ENCODE measurements at regions not wholly inside any gene's neighbourhood (a gene's known extent, or its start where the extent isn't known, plus 50 kb on each side); places are given as distances from the start of the nearest gene placed in this dataset.

DNA sequence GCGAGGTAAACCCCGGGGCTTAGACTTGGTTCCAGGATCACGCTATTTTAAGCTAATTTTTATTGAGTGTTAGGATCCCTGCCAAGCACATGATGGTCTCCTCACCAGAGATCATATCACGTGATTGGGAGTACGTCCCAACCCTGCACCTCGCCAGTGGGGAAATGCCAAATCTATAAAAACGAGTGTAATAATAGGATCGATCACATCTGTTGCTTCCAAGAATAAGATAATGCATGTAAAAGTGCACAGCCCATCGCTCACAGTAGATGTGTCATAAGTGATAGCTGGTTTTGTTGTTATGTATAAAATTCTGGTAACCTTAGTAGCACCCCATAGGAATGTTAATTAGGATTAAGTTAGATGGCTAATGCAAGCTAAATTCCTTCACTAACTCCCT, 581.0 kb upstream of the TMEM132C start:
- no peak for DNase-seq (ENCODE audit: low read depth, low spot score)
- POLR2A ChIA-PET, result no interaction called here
- CTCF ChIA-PET, result interaction anchor here (1.9 to 2.8 kb wide), 2 partner anchors 8 to 242 kb away, joined by 8 to 20 read pairs; no protein-coding TSS in a partner anchor
- H3K4me3 ChIP-seq (ENCODE audit: low read depth, low read length), result no peak overlapping the region
- TF ChIP-seq, protein P1, sequence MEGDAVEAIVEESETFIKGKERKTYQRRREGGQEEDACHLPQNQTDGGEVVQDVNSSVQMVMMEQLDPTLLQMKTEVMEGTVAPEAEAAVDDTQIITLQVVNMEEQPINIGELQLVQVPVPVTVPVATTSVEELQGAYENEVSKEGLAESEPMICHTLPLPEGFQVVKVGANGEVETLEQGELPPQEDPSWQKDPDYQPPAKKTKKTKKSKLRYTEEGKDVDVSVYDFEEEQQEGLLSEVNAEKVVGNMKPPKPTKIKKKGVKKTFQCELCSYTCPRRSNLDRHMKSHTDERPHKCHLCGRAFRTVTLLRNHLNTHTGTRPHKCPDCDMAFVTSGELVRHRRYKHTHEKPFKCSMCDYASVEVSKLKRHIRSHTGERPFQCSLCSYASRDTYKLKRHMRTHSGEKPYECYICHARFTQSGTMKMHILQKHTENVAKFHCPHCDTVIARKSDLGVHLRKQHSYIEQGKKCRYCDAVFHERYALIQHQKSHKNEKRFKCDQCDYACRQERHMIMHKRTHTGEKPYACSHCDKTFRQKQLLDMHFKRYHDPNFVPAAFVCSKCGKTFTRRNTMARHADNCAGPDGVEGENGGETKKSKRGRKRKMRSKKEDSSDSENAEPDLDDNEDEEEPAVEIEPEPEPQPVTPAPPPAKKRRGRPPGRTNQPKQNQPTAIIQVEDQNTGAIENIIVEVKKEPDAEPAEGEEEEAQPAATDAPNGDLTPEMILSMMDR (IDR thresholded peaks at IDR 0.05; ENCODE audit: insufficient read depth, low read length, missing control alignments), result no peak

- POLR2A ChIA-PET, result no interaction called here
- H3K4me3 ChIP-seq (ENCODE audit: low read depth, low read length), result no peak overlapping the region
- CTCF ChIA-PET, result interaction anchor here (1.9 to 2.8 kb wide), 2 partner anchors 10 to 240 kb away, joined by 8 to 20 read pairs; no protein-coding TSS in a partner anchor
- TF ChIP-seq, protein P1 (IDR thresholded peaks at IDR 0.05; ENCODE audit: insufficient read depth, low read length, missing control alignments), result no peak
- no peak for DNase-seq (ENCODE audit: low read depth, low spot score)
Measured at GRCh38 chr12:127687181-127687580, 579.8 kb upstream of the TMEM132C start.

- POLR2A ChIA-PET, result no interaction called here
- no peak overlapping the region for H3K4me3 ChIP-seq (ENCODE audit: low read depth, low read length)
- TF ChIP-seq, protein P1 (IDR thresholded peaks at IDR 0.05; ENCODE audit: insufficient read depth, low read length, missing control alignments), result no peak
- CTCF ChIA-PET, result interaction anchor here (0.8 to 1.7 kb wide), 7 partner anchors 12 to 581 kb away, joined by 3 to 12 read pairs (median 4); no protein-coding TSS in a partner anchor
- DNase-seq (ENCODE audit: low read depth, low spot score), result no peak
Measured at GRCh38 chr12:127688906-127689428, 578.0 kb upstream of the TMEM132C start.

- CTCF ChIA-PET, result interaction anchor here (1.0 to 1.7 kb wide), 6 partner anchors 13 to 582 kb away, joined by 3 to 12 read pairs (median 4); no protein-coding TSS in a partner anchor
Measured at GRCh38 chr12:127690161-127690560, 576.8 kb upstream of the TMEM132C start.

GRCh38 chr12:127696963-127697362, 570.0 kb upstream of the TMEM132C start:
- CTCF ChIA-PET, result no interaction called here
- H3K4me3 ChIP-seq (ENCODE audit: low read depth, low read length), result no peak overlapping the region
- TF ChIP-seq, protein P1 (IDR thresholded peaks at IDR 0.05; ENCODE audit: insufficient read depth, low read length, missing control alignments), result no peak
- DNase-seq (ENCODE audit: low read depth, low spot score), result no peak
- POLR2A ChIA-PET, result no interaction called here

More at GRCh38 chr12:127690161-127690560, 576.8 kb upstream of the TMEM132C start:
- DNase-seq (ENCODE audit: low read depth, low spot score), result no peak
- POLR2A ChIA-PET, result no interaction called here
- TF ChIP-seq, protein P1 (IDR thresholded peaks at IDR 0.05; ENCODE audit: insufficient read depth, low read length, missing control alignments), result no peak
- no peak overlapping the region for H3K4me3 ChIP-seq (ENCODE audit: low read depth, low read length)

GRCh38 chr12:127703026-127703425, 563.9 kb upstream of the TMEM132C start:
- CTCF ChIA-PET, result no interaction called here
- TF ChIP-seq, protein P1 (IDR thresholded peaks at IDR 0.05; ENCODE audit: insufficient read depth, low read length, missing control alignments), result no peak

More at GRCh38 chr12:127703026-127703425, 563.9 kb upstream of the TMEM132C start:
- no peak overlapping the region for H3K4me3 ChIP-seq (ENCODE audit: low read depth, low read length)
- no peak for DNase-seq (ENCODE audit: low read depth, low spot score)
- POLR2A ChIA-PET, result no interaction called here
